Retina (tissue), 1 donor: ENCODE measurements at regions not wholly inside any gene's neighbourhood (a gene's known extent, or its start where the extent isn't known, plus 50 kb on each side); places are given as distances from the start of the nearest gene placed in this dataset.
A peak's percentile ranks its signal among the peaks of the same experiment; 100 is the strongest.

ENCODE experiments used
- DNase-seq: peaks from one replicate; pipeline ENCODE4 v3.0.0-alpha.2; 2016

GRCh38 chr1:168875831-168876230, 146.8 kb upstream of the DPT start:
- no peak for DNase-seq

GRCh38 chr1:168876830-168877229, 147.8 kb upstream of the DPT start:
- DNase-seq: no peak

GRCh38 chr1:168879896-168880734, 151.1 kb upstream of the DPT start:
- DNase-seq: peak; percentile 8

GRCh38 chr1:168881656-168882260, 152.8 kb upstream of the DPT start:
- no peak for DNase-seq

- no peak for DNase-seq
Observed at GRCh38 chr1:168887381-168887780, 158.4 kb upstream of the DPT start.

GRCh38 chr1:168888418-168888817, 159.4 kb upstream of the DPT start:
- DNase-seq: no peak

GRCh38 chr1:168892931-168893330, 163.9 kb upstream of the DPT start:
- DNase-seq: no peak

- DNase-seq: no peak
Observed at GRCh38 chr1:168893359-168893801, 164.4 kb upstream of the DPT start.

- no peak for DNase-seq
Observed at GRCh38 chr1:168894397-168894903, 165.4 kb upstream of the DPT start.

GRCh38 chr1:168897249-168897648, 168.2 kb upstream of the DPT start:
- no peak for DNase-seq

GRCh38 chr1:168903237-168903830, 174.3 kb upstream of the DPT start:
- DNase-seq: no peak

- no peak for DNase-seq
Observed at GRCh38 chr1:168905633-168906032, 176.6 kb upstream of the DPT start.

- no peak for DNase-seq
Observed at GRCh38 chr1:168906367-168906766, 177.4 kb upstream of the DPT start.

GRCh38 chr1:168907053-168907452, 178.0 kb upstream of the DPT start:
- no peak for DNase-seq

GRCh38 chr1:168907786-168908348, 178.9 kb upstream of the DPT start:
- DNase-seq: no peak

- no peak for DNase-seq
Observed at GRCh38 chr1:168910403-168910802, 181.4 kb upstream of the DPT start.

- no peak for DNase-seq
Observed at GRCh38 chr1:168911370-168911769, 182.4 kb upstream of the DPT start.

- DNase-seq: no peak
Observed at GRCh38 chr1:168913711-168914463, 184.9 kb upstream of the DPT start.

GRCh38 chr1:168917309-168917708, 188.3 kb upstream of the DPT start:
- DNase-seq: no peak

- DNase-seq: no peak
Observed at GRCh38 chr1:168917796-168918195, 188.7 kb upstream of the ATP1B1 start.

GRCh38 chr1:168918860-168919741, 187.4 kb upstream of the ATP1B1 start:
- no peak for DNase-seq
